ENCODE measurements at regions not wholly inside any gene's neighbourhood (a gene's known extent, or its start where the extent isn't known, plus 50 kb on each side); places are given as distances from the start of the nearest gene placed in this dataset.

DNA sequence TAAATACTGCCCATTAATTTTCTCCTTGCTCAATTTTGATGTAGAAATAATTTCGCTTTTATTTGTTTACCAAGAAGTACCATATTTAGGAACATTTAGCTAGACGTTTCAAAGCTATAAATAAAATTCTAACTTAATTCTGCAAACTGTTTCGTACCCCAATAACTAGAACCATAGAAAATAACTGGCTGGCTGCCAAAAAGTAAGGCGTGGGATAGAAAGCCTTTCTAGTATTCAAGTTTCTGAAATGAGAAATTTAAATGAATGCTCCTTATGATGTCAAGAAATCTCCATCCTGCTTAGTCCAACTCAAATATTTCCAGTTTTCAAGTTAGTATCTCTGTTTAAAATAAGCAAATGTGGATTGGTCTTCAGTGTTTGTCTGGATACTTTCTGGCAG is 167.4 kb downstream of the FBXO8 start:
- H3K4me3 ChIP-seq, result no peak overlapping the region
- 55 to 67% methylated on average over 4 of the region's 4 CpGs for WGBS, 2 donors
- no peaks in the 10 kb centered on the region for H3K27me3 ChIP-seq
- H3K9me3 ChIP-seq, result no peaks in the 10 kb centered on the region
- intact Hi-C loops (cut with DNase I), result no loop called here
- H3K27ac ChIP-seq, result no peak overlapping the region
- no peaks in the 10 kb centered on the region for H3K36me3 ChIP-seq (replicated peaks in 1 of 2; ENCODE audit: insufficient read depth in 1 of 2, low read depth in 2 of 2)
- H3K4me1 ChIP-seq, result no peaks in the 10 kb centered on the region
- DNase-seq (no peak), ATAC-seq (no peak)
- no peak for TF ChIP-seq POLR2A (IDR thresholded peaks at IDR 0.05)
- TF ChIP-seq, protein P1, sequence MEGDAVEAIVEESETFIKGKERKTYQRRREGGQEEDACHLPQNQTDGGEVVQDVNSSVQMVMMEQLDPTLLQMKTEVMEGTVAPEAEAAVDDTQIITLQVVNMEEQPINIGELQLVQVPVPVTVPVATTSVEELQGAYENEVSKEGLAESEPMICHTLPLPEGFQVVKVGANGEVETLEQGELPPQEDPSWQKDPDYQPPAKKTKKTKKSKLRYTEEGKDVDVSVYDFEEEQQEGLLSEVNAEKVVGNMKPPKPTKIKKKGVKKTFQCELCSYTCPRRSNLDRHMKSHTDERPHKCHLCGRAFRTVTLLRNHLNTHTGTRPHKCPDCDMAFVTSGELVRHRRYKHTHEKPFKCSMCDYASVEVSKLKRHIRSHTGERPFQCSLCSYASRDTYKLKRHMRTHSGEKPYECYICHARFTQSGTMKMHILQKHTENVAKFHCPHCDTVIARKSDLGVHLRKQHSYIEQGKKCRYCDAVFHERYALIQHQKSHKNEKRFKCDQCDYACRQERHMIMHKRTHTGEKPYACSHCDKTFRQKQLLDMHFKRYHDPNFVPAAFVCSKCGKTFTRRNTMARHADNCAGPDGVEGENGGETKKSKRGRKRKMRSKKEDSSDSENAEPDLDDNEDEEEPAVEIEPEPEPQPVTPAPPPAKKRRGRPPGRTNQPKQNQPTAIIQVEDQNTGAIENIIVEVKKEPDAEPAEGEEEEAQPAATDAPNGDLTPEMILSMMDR (IDR thresholded peaks at IDR 0.05), result no peak

- intact Hi-C loops (cut with DNase I), result no loop called here
- Histone ChIP-seq H3K4me3 (no peak overlapping the region), H3K27me3 (no peaks in the 10 kb centered on the region), H3K36me3 (replicated peaks in 1 of 2; ENCODE audit: insufficient read depth in 1 of 2, low read depth in 2 of 2) (no peaks in the 10 kb centered on the region), H3K4me1 (no peaks in the 10 kb centered on the region), H3K9me3 (no peaks in the 10 kb centered on the region), H3K27ac (no peak overlapping the region)
- ATAC-seq (no peak), DNase-seq (no peak)
- TF ChIP-seq POLR2A (IDR thresholded peaks at IDR 0.05), result no peak
- TF ChIP-seq, protein P1 (IDR thresholded peaks at IDR 0.05), result no peak
- 74 to 82% methylated on average over 2 of the region's 2 CpGs for WGBS, 2 donors
Measured at GRCh38 chr4:174111422-174111821, 172.0 kb downstream of the FBXO8 start.

- Histone ChIP-seq H3K27me3 (no peaks in the 10 kb centered on the region), H3K9me3 (no peaks in the 10 kb centered on the region), H3K36me3 (replicated peaks in 1 of 2; ENCODE audit: insufficient read depth in 1 of 2, low read depth in 2 of 2) (no peaks in the 10 kb centered on the region), H3K27ac (no peak overlapping the region), H3K4me1 (no peaks in the 10 kb centered on the region), H3K4me3 (no peak overlapping the region)
- WGBS, 2 donors, result 71% methylated on average over 9 of the region's 9 CpGs
- ATAC-seq, result no peak
- no peak for DNase-seq
- intact Hi-C loops (cut with DNase I), result no loop called here
- TF ChIP-seq, protein P1 (IDR thresholded peaks at IDR 0.05), result no peak
- no peak for TF ChIP-seq POLR2A (IDR thresholded peaks at IDR 0.05)
Measured at GRCh38 chr4:174110180-174110579, 173.3 kb downstream of the FBXO8 start.

DNA sequence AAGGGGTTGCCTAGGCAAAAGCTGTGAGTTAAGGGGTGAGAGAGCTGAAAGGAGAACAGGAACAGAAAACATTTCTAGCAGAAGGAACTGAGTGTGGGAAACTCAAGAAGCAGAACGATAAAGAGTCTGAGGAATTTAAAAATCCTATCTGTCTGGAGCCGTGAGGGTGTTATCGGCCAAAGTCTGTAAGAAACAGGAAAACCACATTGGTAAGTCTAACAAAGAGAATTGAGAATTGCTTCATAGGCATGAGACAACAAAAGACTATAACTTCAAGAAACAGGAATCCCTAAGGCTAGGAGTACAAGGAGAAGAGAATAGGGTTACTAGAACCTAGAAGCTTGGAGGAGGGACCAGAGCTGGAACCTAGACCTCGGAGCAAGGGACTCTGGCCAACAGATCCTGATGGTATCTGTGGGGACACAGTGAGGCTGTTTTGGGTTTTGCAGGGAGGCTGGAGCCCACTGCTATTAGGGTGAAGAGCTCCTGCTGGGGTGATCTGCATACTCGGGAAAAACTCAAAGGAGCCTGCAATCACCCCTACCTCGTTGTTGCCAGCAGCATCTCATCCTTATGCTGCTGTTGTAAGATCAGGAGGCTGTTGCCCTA is 175.6 kb downstream of the FBXO8 start:
- intact Hi-C loops (cut with DNase I), result no loop called here
- no peaks in the 10 kb centered on the region for H3K27me3 ChIP-seq
- no peaks in the 10 kb centered on the region for H3K36me3 ChIP-seq (replicated peaks in 1 of 2; ENCODE audit: insufficient read depth in 1 of 2, low read depth in 2 of 2)
- TF ChIP-seq POLR2A (IDR thresholded peaks at IDR 0.05), result no peak
- TF ChIP-seq, protein P1 (IDR thresholded peaks at IDR 0.05), result no peak
- H3K4me3 ChIP-seq, result no peak overlapping the region
- ATAC-seq (no peak), DNase-seq (no peak)
- H3K27ac ChIP-seq, result no peak overlapping the region
- no peaks in the 10 kb centered on the region for H3K4me1 ChIP-seq
- 51 to 62% methylated on average over 6 of the region's 6 CpGs for whole genome bisulfite sequencing, 2 donors
- no peaks in the 10 kb centered on the region for H3K9me3 ChIP-seq

DNA sequence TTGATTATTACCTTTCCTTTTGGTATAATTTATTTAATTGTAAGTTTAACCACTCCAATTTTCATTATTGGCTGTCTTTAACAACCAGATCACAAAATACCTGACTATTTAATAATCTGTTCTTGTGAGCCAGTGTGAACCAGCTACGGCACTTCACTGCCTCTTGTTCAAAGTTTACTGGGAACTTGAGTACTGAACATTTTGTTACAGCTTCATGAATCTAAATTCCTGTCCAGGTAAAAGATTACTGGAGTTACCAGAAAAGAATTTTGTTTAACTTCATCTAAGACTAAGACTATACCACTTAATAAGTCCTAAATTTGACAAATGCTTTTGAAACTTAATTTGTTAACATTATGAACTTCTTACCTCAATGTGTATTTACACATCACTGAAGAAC is 178.3 kb downstream of the FBXO8 start:
- Histone ChIP-seq H3K9me3 (no peaks in the 10 kb centered on the region), H3K27ac (no peak overlapping the region)
- intact Hi-C loops (cut with DNase I), result no loop called here

More for the DNA sequence above, 178.3 kb downstream of the FBXO8 start:
- no peaks in the 10 kb centered on the region for H3K36me3 ChIP-seq (replicated peaks in 1 of 2; ENCODE audit: insufficient read depth in 1 of 2, low read depth in 2 of 2)
- WGBS, 2 donors, result 69 to 86% methylated on average over 1 of the region's 1 CpG
- H3K27me3 ChIP-seq, result no peaks in the 10 kb centered on the region
- no peak for DNase-seq
- TF ChIP-seq, protein P1 (IDR thresholded peaks at IDR 0.05), result no peak
- TF ChIP-seq POLR2A (IDR thresholded peaks at IDR 0.05), result no peak
- ATAC-seq, result no peak
- no peak overlapping the region for H3K4me3 ChIP-seq
- no peaks in the 10 kb centered on the region for H3K4me1 ChIP-seq

Measured in body of pancreas (tissue), 4 donors.